Stimulated activated CD8-positive, alpha-beta memory T cell treated with anti-CD3 and anti-CD28 coated beads, Interleukin-7, amount 100 ng/mL, for 48 hours (primary cell): ENCODE measurements at regions not wholly inside any gene's neighbourhood (a gene's known extent, or its start where the extent isn't known, plus 50 kb on each side); places are given as distances from the start of the nearest gene placed in this dataset.

ENCODE experiments used
- DNase-seq, 2 donors: peaks; one replicate each; pipeline ENCODE4 v3.0.0-alpha.2; 2020; ENCODE audit warnings: low read depth in 1 of 2; ENCODE audit errors: extremely low read depth in 1 of 2

DNA sequence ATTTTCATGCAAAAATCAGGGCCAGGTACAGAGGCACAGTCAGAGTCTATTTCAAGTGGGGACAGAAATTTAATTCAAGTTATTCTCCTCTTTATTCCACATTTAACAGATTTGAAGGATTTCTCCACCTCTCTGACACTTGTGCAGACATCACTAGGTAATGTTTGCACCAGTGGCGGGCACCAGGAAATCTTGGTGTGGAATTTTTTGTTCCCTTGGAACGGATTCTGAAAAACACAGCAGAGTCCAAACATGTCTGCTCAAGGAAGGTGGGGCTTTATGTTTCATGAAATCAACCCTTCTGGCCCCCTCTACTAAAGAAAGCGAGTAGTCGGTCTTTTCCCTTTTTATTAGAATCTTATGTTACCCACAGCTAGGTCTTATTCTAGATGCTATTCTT lies 271.2 kb upstream of the MDFIC2 start:
- DNase-seq, result no peak

DNA sequence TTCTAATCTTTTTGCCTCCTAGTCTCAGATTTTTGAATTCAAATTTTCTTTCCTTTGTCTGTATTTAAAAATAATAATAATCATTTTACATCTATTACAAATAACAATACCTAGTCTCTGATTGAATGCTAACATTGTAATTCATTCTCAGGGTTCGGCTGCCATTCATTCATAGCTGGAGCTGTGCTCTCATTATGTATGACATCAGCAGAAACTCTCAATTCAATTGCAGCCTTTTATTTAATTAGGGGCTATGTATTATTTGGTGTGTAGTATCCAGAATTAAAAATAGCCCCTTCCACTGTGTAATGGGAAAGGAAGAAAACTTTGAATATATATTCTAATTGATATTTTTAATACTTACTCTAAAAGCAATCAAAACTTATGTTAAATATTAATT lies 270.4 kb upstream of the MDFIC2 start:
- DNase-seq, result no peak

DNA sequence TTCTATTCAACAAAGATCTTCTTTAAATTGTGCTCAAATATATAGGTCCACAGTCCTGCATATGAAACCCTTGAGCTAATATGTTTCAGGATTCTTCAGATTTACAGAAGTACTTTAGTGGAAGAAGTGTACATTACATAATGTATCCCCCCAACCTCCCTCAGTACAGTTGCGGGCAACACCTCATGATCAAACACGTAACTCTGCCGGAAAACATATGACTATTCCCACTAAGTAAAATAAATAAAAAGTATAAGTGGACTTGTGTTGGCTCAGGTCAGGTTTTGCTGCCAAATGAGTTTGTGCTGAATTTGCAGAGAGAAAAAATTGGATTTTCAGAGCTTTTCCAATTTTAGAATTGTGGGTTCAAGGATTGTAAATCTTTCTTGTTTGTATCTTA lies 267.6 kb upstream of the MDFIC2 start:
- no peak for DNase-seq

DNA sequence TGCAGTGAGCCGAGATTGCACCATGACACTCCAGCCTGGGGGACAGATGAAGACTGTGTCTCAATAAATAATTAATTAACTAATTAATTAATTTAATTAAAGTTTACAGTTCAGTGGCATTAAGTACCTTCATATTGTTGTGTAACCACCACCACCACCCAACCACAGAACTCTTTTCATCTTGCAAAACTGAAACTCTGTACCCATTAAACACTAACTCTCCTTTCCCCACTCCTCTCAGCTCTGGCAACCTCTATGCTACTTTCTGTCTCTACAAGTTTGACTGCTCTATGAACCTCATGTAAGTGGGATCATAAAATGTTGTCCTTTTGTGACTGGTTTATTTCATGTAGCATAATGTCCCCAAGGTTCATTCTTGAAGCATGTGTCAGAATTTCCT lies 259.3 kb upstream of the MDFIC2 start:
- no peak for DNase-seq

DNA sequence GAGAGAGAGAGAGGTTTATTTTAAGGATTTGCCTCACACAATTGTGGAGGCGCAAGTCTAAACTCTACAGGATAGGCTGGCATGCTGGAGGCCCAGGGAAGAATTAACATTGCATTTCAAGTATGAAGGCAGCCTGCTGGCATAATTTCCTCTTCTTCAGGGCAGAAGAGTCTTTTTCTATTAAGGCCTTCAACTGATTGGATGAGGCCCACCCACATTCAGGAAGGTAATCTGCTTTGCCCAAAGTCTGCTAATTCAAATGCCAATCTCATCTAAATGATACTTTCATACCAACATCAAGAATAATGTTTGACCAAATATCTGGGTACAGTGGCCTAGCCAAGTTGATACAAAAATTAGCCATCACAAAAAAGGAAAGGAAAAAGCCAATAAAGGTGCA lies 258.1 kb upstream of the MDFIC2 start:
- no peak for DNase-seq

DNA sequence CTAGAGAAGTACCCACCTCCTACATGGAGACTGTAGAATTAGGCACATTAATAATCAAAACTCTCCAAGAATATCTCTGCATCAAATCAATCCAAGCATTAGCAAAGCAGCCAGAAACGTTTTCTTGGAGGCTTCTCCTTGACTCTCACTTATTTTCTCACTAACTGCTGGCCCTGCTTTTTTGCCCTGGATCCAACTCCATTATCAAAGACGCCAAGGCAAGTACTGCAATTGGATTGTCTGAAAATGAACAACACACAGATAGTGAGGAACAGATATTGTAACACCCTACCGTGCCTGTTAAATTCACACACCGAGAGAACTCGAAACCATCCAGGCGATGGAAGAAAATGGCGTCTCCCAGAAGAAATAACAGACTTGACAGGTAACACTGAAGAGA lies 256.2 kb upstream of the MDFIC2 start:
- DNase-seq, result no peak

DNA sequence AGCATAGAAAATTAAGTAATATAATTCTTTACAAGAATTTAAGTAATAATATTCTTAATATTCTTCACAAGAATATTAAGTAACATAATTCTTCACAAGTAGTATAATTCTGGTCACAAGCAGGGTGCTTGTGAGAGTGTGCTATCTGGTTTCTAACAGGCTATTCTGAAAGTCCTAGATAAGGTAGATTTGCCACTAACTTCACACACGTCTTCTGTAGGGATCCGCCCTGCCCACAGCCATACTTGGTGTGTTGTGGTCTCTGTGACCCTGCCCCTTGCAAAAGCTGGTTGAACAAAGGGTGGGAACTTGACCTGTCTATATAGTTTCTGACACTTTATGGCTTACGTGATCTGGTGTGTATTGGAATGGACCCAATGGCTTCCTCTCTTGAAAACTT lies 253.4 kb upstream of the MDFIC2 start:
- DNase-seq, result no peak

DNA sequence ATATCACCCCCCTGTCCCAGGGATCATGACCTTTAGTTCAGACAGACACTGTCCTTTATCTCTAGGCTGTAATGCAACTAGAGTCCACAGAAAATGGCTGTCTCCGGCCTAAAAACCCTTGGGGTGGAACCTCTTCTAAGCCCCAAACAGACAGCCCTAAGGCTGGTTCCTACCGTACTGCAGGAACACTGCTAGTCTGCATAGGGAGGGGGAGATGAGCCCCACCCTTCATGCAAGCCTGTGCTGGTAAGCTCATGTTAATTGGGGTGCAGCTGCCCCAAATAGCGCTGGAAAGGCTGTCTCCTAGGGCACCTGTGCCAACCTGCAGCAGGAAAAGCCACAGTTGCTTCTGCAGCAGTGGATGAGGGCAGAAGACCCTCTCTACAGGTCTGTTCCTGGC lies 252.1 kb upstream of the MDFIC2 start:
- no peak for DNase-seq

DNA sequence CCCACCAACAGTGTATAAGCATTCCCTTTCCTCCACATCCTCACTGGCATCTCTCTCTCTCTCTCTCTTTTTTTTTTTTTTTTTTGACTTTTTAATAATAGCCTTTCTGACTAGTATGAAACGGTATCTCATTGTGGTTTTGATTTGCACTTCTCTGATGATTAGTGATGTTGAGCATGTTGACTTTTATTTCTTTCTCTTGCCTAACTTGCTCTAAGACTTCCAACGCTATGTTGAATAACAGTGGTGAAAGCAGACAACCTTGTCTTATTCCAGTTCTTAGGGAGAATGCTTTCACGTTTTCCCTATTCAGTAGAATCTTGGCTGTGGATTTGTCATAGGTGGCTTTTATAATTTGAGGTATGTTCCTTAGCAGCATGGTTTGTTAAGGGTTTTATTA lies 249.4 kb upstream of the MDFIC2 start:
- no peak for DNase-seq

DNA sequence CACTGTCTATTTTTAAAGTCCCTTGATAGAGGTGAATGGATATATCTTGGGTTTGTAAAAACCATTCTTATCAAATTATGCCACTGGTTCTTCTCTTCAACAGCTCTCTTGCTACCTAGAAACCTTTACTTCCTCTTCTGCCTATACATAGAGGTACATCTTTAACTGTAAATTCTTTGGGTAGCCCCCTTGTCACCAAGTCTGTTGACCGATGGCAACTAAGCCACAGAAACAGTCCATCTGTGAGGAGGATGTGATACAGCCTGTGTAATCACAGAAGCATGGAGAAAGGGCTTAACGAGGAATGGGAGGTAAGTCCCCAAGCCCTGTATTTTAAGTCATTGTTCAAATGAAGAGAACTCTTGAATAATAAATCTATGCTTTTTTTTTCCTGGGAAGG lies 246.5 kb upstream of the MDFIC2 start:
- no peak for DNase-seq

DNA sequence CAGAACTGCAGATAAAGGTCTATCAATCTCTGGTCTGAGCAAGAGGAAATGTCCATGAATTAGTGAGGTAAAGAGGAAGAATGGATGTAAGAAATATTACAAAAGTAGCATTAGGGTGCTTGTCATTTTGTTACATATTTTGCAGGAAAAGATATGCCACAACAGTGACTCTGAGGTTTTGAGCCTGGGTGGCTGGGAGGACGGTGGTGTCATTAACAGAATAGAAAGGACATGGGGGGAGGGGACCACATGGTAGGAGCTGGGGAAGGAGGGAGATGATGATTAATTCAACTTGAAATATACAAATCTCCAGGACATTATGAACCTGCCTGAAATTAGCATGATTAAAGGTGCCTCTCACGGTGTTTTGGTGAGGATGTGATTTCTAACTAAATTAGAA lies 245.5 kb upstream of the MDFIC2 start:
- DNase-seq, result no peak

DNA sequence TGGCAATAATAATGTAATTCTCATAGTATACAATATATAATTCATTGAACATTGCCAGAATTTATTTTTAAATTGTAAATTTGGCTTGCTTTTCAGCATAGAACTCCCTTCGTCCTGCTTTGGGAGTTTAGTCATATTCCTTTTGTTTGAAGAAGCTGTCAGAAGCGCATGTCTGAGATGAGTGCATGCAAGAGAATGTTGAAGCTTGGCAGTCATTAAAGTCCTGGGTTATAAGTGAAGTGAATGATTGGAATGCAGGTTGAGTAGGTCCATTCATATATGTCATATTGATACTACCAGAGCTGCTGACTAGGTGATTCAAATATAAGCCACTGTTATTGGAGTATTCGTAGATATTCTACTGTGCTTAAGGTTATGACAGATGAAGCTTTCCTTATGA lies 243.6 kb upstream of the MDFIC2 start:
- no peak for DNase-seq

DNA sequence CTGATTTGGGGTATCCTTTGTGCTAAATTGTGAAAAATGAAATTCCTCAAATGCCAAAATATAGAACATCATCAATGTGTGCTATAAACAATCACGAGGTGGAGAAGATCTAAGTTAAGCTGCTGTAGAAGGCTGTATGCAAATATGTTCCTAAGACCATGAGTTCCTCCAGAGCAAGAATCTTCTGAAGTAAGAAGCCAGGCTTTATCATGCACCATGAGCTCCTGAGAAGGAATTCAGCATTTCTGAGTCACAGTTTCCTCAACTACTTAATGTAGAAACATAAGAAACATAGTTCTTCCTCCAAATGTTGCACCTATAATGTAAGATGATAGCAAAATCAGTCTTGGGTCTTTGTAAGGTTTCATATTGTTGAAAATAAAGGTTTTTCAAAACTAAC lies 241.7 kb upstream of the MDFIC2 start:
- DNase-seq, result no peak

DNA sequence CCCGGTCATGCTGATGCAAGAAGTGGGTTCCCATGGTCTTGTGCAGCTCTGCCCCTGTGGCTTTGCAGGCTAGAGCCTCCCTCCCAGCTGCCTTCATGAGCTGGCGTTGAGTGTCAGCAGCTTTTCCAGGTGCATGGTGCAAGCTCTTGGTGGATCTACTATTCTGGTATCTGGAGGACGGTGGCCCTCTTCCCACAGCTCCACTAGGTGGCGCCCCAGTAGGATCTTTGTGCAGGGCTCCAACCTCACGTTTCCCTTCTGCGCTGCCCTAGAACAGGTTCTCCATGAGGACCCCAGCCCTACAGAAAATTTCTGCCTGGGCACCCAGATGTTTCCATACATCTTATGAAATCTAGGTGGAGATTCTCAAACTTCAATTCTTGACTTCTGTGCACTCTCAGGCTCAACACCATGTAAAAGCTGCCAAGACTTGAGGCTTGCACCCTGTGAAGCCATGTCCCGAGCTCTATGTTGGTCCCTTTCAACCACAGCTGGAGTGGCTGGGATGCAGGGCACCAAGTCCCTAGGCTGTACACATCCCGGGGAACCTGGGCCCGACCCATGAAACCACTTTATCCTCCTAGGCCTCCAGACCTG lies 238.4 kb upstream of the MDFIC2 start:
- peak; percentile 33 to 51 for DNase-seq

DNA sequence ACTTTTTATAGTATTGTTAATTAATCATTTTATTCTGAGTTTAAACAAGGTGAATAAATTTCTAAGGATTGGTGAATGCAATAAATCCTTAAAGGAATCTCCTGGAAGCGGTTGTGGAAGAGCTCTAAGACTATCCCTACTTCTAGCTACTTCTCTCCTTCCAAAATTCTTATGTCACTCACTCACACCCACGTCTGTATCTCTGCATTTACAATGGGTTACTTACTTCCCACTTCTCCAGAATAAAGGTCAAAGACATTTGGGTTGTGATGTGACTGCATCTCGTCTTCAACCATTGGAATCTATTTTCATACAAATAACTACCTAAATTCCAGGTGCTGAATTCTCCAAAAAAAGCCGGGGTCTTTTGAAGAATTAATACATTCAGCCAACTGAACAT lies 234.2 kb upstream of the MDFIC2 start:
- no peak for DNase-seq

DNA sequence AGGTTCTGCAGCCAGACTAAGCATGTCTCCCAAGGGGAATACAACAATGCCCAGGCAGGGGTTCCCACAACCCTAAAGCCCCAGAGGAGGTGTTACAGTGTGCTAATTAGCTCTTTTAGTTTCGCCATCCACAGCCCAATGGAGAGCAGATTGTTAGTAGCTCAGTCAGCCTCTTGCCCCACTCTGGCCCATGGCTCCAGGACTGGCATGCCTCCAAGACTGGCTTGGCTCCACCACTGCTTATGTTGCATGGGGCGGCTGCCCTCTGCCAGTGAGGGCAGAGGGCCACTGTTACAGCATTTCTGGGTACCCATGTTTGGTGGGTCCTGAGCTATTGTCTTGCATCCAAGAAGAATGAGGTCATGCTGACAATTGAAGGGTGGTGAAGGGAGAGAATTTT lies 231.1 kb upstream of the MDFIC2 start:
- DNase-seq, result no peak

DNA sequence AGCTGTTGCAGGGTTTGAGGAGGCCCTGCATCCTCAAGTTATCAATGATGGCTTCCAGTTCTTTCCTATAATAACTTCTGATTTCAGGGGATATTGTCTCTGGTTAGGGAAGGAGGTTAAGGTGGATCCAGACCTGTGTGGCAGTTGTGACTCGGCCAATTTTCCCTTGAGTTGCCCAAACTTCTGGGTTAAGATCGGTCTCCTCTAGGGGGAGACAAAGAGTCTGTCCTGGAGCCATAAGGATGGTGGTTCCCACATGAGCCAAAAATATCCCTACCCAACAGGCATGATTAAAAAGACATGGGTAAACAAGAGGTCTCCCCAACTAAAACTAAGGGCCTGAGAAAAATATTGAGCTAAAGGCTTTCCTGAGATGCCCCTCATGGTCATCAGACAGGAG lies 227.5 kb upstream of the MDFIC2 start:
- no peak for DNase-seq

DNA sequence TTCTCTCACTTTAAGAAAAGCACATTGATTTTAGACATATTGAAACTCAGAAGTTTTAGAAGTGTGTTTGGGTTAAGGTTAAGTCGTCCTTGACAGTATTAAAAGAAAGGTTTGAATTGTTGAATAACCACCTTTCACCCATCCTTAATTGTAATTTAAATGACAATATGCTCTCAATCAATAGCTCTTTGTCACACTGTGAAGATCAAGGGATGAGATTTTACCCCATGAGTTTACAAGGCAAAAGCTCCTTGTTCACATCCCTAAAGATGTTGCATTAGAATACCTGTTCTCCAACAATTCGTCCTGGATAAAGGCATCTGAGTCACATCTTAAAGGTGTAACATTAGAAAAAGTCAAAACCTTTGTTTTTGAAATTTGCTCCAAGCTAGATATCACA lies 220.4 kb upstream of the MDFIC2 start:
- no peak for DNase-seq

DNA sequence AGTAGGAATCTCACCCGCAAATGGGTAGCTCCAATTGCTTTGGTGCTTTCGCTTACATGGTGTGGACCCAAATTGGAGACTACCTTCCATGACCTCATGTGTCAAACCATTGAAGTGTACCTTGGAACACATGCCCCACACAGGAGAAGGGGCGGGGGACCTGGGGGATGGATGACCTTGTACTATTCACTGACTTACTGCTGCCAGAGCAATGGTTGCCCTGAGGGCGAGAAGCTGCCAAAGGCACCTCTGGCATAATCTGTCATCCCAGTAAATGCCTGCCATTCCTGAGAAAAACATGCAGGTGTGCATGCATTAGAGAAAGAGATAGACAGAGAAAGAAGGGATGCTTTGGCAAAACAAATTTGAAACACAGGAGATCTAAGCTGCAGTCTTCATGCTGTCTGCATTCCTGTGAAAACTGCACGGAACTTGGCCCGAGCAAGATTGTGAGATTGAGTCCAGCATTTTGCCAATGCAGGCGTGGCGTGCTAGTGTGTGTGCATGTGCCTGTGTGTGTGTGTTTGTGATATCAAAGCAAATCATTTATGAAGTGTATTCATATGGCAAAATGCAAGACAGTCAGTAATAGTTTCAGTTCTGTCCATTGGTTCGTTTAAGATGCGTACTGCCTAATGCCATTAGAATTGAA lies 219.5 kb upstream of the MDFIC2 start:
- DNase-seq, result no peak

DNA sequence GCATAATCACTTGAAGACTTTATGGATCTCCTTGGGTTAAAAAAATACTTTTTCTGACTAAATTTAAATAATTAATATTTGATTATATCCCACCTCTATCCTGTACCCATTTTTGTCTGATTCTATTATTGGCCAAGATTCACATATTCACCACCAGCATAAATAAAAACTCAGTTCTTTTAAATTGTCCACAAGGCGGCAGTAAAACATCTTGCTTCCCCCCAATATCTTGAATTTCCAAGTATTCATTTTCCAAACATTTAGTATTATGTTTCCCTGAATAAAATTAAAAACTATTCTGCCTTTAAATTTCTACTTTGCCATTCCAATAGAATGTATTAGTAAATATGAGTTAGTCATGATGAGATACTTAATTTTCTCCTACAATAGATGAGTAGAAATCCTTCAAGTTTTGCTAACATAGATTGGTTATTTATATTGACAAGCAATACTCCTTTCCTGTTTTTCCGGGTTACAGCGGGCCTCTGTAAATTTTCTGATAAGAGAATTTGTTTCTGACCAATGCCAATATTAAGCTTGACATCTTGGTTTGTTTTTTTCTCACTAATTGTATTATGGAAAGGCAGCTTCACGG lies 218.7 kb upstream of the MDFIC2 start:
- DNase-seq, result no peak

DNA sequence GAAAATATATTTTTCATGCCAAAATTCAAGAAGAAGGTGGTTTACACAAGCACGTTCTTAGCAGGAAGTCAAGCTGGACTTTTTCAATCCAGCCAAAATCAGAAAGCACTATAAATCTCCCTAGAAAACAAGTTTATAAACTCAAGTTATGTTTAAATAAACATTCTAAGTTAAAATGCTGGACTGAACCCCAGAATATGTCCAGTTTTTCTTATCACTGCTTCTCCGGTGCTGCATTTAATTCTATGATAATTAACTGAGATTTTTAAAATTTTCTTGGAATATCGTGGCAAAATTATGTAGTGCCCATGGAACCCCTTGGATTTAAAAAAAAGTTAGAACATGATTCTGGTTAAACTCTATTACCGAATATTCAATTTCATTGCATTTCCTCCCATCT lies 218.2 kb upstream of the MDFIC2 start:
- no peak for DNase-seq

DNA sequence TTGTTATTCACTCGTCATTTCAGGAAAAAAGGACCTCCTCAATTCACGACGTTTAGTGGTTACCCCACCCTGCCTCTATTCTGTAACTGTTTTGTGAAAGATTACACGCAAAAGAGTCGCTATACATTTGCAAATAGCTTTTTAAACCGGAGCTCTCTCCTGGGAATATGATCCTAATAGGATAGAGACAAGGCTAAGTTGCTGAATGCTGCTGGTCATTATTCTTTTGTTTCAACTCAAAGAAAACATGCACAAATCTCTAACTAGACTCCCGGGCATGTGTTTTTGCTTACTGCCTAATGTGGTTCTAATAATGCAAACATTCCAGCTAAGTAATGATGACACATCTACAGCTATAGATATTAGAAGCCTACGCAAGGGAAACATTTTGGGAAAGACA lies 214.6 kb upstream of the MDFIC2 start:
- DNase-seq, result no peak
